Stimulated activated naive CD4-positive, alpha-beta T cell (primary cell): ENCODE measurements at regions not wholly inside any gene's neighbourhood (a gene's known extent, or its start where the extent isn't known, plus 50 kb on each side); places are given as distances from the start of the nearest gene placed in this dataset.

Experiments
- DNase-seq, 6 experiments: peaks; one replicate each; lab custom pipeline; 2025; lab: John Stamatoyannopoulos, UW

DNA sequence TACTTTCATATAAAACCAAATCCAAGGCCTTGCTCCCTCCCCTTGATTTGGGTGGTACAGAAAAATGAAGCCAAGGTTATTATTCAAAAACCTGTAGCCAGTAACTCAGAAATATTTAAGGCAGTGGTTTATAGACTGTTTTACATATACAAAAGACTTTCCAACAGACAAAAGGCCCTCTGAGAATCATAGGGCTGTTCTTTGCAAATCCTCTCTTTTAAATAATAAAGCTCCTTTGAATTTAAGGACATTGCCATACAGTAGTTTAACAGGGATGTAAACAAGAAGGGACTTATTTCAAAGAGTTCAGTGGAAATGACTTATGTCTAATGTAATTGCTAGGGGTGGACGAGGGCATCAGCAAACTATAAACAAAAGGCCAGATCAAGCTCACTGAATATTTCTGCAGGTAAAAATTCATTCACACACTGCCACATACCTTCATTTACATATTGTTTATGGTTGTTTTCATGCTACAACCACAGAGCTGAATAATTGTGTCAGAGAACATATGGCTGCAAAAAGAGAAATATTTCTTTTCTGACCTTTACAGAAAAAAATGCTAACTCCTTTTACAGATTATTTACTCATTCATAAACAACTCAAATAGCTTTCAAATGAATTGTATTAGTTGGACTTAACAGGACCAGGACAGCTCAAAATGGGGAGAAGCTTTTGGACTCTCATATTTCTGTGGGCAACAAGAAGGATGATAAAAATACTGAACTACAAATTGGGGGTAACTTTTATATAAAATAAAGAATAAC, 665.6 kb downstream of the SLITRK1 start:
- DNase-seq: no peak

DNA sequence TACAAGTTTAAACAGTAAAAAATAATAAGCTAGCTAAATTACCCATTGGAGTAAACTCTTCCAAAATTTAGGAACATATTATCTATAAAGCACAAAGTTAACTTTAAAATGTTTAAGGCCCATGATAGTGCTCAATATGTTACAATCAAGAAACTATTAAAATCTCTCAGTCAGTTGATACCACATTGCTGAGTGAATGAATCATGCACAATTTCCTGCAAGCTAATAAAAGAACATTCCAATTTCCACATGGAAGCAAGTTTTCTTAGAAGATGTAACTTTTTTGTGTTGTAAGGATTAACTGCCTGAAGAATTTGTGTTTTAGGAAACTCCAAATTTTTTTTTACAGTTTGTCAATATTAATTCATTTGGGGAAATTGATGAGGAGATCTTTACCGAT, 666.6 kb downstream of the SLITRK1 start:
- no peak for DNase-seq

DNA sequence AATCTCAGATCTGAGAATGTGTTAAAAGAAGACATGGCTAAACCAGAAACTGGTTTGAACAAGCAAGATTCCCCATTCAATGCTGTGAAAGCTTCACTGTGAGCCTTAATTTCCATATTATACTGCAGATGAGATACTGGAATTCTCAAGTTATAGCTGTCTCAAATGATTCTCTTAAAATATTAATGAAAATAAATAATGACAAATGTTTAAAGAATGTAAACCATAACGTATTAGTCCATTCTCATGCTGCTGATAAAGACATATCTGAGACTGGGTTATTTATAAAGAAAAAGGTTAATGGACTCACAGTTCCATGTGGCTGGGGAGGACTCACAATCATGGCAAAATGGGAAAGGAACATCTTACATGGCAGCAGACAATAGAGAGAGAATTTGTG, 667.8 kb downstream of the SLITRK1 start:
- DNase-seq: no peak

DNA sequence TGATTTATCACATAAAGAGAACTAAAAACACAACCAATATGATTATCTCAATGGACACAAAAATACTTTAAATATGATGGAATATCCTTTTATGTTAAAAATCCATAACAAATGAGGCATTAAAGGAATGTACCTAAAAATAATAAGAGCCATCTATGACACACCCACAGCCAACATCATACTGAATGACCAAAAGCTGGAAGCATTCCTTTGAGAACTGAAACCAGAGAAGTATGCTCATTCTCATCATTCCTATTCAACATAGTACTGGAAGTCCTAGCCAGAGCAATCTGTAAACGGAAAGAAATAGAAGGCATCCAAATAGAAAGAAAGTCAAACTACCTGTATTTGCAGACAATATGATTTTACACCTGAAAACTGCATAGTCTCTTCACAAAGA, 671.0 kb downstream of the SLITRK1 start:
- no peak for DNase-seq

DNA sequence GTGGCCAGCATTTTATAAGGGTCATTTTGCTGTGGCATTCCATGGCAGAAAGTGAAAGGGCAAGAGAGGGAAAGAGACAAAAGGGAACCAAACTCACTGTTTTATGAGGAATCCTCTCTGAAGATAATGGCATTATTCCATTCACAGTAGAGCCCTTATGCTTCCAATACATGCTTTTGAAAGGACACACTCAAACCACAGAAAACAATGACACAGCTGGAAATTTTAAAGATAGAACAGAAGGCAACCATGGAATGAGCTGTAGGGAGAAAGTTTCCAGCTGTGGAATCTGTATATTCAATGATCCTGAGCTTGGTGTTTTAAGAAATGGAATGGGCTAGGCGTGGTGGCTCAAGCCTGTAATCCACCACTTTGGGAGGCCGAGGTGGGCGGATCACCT, 677.4 kb downstream of the SLITRK1 start:
- DNase-seq: no peak

DNA sequence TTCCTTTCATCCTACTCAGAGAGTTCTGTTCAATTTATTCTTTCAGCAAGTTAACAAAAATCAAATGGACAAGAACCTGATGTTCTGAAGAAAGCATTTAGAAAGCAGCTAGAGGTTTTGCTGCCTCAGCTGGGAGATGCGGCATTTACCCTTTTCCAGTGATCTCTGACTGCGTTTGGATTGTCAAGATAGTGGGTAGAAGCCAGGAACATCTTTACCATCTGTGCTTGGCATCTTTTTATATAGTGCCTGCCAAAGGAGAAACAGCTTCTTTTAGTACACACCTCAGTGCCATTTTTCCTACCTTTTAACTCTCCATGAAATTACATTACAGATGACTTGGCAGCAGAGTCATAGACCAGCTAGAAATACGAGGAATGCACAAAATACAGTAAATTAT, 680.8 kb downstream of the SLITRK1 start:
- no peak for DNase-seq

DNA sequence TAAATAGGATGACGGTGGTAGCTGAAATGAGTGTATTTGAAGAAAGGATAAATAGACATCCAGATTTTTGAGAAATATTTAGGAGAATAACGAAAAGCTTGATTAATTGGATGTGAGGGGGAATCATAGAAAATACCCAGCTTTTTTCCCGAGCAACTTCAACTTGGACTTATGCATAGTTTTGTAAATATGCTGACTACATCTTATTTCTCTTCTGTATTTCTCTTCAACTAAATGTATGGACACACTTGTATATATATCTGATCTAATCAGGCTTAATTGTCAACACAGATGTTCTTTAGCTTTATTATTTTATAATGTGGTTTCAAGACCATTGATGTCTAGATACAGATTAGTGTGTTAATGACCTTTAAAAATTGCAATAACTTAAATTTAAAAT, 685.0 kb downstream of the SLITRK1 start:
- no peak for DNase-seq

DNA sequence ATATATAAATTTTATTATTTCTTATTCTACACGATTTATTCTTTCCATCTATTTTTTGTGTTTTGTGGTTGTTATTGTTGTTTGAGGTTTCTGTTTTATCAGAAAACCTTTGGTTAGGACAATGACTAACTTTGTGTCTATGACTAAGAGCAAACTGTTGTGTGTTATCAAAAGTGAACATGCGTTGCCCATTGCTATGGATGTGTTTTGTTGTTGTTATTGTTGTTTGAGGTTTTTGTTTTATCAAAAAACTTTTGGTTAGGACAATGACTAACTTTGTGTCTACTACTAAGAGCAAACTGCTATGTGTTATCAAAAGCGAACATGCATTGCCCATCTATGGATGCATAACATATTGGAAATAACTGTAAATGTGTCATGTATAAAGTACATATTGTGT, 692.3 kb downstream of the SLITRK1 start:
- no peak for DNase-seq

DNA sequence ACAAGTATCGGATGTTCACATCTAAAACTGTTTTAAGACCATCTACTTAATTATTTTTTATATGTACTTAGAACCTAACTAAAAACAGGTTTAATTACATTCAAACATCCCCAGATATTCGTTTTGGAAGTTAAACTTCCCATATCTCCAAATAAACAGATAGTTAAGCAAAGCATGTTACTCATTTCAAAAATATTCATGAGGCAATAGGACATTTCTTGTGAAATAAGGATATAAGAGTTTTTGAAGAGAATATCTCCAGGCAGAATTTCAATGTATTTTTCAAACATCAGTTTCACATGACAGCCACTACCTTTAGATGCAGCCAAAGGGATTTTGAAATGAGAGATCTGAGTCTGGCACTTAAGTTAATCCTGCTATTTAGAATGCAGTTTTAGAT, 697.5 kb downstream of the SLITRK1 start:
- no peak for DNase-seq

DNA sequence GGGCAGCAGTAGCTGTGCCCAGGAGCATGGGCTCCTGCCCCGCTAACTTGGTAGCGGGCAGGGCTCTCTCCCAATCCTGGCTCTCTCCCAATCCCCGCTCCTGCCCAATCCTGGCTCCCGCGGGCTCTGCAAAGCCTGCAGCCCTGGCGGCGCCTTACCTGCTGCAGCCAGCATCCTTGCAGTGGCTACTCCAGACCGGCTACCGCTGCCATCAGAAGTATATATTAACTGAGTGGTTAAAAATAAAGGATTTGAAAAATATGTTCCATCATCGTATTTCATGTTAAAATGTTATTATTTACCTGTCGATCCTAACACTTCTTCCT, 698.2 kb downstream of the SLITRK1 start:
- no peak for DNase-seq

DNA sequence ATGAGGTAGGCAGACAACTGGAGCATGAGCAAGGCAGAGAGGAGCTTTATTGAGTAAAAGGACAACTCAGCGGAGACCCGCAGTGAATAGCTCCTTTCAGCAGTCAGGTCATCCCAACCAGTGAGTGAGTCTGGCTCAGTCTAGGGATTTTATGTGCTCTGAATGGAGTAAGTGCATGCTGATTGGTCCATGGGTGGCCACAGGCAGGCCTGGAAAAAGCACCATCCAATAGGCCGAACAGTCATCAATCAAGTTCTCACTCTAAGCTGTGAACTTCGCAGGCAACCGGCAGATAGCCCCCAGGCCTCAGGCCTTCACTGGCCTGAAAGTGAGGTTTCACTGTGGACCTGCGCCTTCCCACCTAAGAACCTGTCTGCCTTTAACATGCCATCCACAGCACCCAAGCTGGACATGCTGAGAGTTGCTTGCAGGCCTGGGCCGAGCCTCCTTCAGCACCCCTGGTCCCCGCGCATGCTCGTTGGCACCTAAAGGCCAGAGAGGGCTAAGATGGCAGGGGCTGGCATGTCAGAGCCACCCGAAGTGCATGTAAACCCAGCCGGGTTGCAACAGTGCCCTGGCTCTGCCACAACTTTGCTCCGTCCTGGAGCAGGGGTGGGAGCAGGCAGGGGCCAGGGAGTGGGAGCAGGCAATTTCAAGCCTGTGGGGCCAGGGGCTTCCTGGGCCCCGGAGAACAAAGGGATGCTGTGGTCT, 698.7 kb downstream of the SLITRK1 start:
- DNase-seq: no peak

DNA sequence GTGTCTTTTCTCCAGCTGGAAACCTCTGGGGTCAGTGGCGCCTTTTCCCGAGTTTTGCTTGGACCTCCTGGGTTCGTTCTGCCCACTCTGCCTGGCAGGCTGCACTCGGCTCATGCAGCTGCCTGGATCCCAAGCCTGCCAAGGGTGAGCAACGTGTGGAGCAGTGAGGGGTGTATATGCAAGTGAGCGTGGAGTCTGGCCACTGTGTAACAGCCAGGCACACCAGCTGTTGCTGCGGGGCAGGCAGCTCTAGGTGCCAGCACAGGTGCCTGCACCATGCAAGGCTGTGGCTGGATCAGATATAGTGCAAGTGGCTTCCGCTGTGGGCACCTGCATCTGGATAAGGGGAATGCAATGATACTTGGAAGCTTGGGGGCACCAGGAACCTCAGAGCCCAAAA, 699.4 kb downstream of the SLITRK1 start:
- no peak for DNase-seq

DNA sequence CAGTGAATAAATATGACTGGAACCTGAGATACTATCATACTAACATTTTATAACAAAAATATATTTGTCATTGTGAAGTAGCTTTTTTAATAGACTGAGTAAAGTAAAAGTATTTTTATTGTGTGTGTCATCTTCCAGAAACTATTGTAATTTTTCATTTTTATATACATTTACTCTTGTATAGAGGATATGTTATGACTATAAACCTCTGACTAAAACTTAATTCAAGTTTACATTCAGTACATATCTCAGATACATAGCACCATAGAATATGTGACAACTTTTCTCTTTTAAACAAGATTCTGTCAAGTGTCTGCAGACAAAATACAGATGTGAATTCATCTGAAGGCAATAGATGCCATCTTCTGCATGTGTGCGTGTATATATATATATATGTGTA, 704.3 kb downstream of the SLITRK1 start:
- no peak for DNase-seq

DNA sequence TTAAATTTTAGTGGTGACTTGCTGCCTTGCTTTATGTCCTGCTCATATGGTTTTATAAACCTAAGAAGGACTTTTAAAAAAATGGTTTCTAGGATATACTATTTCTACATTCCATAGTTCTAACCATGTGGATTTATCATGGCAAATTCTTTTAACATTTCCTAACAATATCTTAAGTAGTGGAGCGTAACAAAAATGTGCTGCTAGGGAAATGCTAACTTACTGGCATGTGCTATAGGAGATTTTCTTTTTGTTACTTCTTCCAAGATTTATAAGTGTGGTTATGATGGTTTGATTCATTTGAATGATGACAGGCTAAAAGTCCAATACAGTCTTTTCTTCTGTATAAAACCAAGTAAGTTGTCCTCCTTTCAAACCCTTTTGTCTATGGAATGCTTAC, 713.7 kb downstream of the SLITRK1 start:
- no peak for DNase-seq

DNA sequence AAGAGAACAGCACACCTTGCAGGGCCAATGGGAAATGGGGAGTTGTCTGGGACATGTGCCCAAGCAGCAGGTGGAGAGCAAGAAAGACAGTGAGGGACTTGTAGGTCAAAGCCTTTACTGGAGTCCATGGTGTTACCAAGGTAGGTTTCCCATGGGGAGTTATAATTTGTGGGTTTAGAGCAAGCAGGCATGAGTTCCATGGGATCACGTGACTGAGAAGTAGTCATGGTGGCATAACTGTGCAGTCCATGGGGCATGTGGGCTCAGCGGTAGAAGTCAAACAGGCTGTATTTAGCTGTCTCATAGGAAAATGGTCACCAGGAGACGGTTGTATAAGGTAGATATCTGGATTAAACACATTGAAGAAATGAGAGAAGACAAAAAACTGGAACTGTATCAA, 715.1 kb downstream of the SLITRK1 start:
- no peak for DNase-seq

DNA sequence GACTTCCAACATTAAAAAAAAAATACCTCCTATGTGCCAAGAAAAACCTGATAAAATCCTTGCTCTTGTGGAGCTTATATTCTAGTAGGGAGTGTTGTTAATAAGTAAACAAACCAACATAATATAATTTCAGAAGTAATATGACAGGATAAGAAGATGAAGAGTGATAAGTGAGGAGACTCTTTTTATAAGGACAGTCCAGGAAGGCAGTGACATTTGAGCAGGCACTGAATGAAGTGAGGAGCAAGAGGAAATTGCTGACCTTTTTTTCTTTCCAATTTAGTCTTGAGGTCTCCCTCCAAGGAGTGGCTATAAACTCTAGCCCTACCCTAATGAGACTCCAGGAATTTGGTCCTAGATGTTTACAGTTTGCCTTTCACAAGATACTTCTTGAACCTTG, 715.7 kb downstream of the SLITRK1 start:
- no peak for DNase-seq

DNA sequence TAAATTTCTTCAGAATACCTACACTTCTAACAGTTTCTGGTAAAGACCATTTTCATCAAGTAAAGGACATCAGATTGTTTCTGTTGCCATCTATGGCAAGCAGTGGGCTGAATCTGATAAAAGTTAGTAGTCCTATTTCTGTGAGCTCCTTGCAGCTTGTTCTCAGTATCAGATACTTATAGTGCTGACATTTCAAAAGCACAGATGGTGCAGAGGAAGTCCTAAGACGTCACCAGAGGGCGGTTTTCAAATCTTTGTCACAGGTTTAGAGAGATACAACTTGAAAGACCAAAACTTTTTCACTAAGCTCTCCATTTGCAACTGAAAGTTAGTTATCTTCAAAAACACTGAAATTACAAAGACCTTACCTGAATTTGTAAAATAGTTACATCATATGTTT, 719.8 kb downstream of the SLITRK1 start:
- no peak for DNase-seq

DNA sequence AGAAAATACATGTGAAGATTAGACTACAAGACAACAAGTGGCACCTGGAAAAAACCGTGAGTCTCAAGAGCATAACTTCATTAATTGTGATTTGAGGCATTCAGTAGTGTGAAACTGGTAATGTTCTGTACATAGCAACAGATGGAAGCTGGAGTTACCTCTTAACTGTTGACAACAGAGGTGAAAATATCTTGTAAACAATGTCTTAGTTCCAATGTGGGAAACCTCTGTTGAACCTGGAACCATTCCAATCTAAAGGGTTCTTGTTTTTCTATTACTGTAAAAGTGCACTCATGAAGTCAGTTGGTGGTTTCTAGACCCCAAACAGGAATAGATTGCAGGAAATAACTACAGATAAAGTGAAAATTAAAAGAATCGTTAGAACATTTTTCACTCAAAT, 728.4 kb downstream of the SLITRK1 start:
- DNase-seq: no peak

DNA sequence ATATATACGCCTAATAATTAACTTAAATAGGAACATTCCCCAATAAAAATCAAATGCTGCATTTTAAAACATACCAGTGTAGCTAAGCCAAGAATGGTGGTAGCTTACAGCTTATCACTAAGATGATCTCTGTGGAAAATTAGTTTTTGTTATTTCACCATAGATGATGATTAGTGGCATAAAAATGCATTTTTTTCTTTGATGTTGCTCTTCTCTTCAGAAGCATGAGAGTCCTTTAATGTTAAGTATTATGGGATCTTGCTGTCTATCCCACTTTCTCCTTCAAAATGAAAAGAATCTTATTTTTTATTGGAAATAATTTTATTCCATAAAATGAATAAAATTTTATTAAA, 731.0 kb downstream of the SLITRK1 start:
- no peak for DNase-seq

DNA sequence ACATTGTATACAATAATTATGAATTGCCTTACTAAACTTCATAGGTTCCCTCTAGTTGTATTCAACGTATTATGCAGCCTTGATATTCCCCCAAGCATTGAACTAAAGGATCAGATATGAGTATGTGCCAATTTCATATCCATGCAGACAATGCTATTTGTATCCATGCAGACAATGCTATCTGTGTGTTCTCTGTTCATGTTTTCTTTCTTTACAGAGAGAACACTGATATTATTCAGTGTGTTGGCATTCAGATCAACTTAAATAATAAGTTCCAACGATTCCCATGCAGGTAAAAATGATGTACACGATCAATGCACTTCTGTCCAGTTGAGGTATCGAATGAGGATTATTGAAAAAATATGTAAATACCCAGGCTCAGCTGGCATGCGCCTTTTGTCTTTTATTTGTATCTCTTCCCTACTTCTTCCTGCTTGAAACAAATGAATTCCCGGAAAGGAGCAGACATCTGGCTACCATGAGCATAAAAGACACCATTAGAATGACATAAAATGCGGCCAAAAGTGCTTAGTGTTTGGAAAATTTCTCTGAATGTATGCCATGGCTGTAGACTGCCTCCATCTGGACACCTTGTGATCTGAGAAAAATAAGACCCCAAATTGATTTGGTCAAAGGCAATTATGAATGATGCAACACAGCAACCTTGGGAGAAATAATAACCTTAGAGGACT, 731.5 kb downstream of the SLITRK1 start:
- DNase-seq: no peak

DNA sequence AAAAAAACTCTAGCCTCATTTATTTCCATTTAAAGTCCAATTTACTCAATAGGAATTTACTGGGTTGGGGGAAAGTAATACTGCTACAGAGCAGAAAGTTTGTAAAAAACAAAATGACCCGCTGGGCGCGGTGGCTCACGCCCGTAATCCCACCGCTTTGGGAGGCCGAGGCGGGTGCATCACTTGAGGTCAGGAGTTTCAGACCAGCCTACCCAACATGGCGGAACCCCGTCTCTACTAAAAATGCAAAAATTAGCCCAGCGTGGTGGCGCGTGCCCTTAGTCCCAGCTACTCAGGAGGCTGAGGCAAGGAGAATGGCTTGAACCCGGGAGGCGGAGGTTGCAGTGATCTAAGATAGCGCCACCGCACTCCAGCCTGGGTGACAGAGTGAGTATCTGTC, 745.6 kb downstream of the SLITRK1 start:
- no peak for DNase-seq

DNA sequence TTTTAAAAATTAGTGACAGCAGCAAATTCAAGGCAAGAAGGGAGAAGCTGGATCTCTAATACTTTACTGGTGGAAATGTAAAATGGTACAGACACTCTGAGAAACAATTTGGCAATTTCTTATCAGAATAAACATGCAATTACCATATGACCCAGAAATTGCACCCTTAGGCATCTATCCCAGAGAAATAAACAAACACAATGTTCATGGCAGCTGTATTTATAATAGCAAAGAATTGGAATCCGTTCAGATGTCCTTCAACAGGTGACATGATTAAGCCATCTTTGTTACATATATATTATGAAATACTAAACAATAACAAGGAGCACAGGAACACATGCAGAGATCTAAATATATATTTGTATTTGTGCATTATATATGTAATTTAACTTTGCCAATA, 756.5 kb downstream of the SLITRK1 start:
- no peak for DNase-seq

DNA sequence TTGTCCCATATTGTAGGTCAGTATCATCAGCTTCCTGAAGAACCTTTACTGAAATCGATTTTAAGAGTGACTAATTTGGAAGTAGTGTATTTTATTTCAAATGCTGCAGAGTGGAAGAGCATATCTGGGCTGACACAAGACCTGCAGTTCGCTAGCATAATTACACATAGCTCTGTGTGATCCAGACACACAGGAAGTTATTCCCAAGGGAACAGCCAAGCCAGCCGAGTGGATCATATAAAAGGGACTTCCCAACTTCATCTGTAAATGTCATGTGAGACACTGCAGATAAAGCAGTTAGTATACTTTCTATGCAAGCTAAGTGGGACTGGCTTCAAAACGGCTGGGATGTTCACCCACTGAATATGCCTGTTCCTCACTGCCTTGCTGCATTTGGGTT, 760.4 kb downstream of the SLITRK1 start:
- DNase-seq: no peak

DNA sequence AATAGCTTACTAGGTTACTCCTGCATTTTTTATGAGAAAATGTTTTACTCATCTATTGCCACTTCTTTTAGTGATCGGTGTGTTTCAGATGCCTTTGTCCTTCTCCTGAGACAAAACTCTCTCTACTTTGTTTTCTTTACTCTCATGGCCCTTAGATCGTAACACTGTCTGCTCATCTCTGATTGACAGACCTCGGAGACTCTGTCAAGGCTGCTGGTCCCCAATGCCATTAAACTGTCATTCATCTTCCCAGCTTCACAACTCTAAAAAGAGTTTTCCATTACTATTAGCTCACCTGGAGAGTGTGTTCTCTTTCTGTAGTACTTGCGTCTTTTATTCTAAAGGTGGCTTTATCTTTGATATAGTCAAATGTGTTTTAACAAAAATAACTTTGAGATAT, 765.2 kb downstream of the SLITRK1 start:
- no peak for DNase-seq
